ENCODE measurements at regions not wholly inside any gene's neighbourhood (a gene's known extent, or its start where the extent isn't known, plus 50 kb on each side); places are given as distances from the start of the nearest gene placed in this dataset.

- TF ChIP-seq, protein P1, sequence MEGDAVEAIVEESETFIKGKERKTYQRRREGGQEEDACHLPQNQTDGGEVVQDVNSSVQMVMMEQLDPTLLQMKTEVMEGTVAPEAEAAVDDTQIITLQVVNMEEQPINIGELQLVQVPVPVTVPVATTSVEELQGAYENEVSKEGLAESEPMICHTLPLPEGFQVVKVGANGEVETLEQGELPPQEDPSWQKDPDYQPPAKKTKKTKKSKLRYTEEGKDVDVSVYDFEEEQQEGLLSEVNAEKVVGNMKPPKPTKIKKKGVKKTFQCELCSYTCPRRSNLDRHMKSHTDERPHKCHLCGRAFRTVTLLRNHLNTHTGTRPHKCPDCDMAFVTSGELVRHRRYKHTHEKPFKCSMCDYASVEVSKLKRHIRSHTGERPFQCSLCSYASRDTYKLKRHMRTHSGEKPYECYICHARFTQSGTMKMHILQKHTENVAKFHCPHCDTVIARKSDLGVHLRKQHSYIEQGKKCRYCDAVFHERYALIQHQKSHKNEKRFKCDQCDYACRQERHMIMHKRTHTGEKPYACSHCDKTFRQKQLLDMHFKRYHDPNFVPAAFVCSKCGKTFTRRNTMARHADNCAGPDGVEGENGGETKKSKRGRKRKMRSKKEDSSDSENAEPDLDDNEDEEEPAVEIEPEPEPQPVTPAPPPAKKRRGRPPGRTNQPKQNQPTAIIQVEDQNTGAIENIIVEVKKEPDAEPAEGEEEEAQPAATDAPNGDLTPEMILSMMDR (IDR thresholded peaks at IDR 0.05), result no peak
- no peak for TF ChIP-seq POLR2A (IDR thresholded peaks at IDR 0.05)
These were observed 76.0 kb upstream of the HMGA2 start for GRCh38 chr12:65748332-65748731.

All from uterus (tissue), 2 donors.